ENCODE measurements at regions not wholly inside any gene's neighbourhood (a gene's known extent, or its start where the extent isn't known, plus 50 kb on each side); places are given as distances from the start of the nearest gene placed in this dataset.
"Not testable (repeated sequence)": the region's sequence is repeated elsewhere in the genome, so short reads cannot be mapped to it uniquely, and the experiment has no call there.

DNA sequence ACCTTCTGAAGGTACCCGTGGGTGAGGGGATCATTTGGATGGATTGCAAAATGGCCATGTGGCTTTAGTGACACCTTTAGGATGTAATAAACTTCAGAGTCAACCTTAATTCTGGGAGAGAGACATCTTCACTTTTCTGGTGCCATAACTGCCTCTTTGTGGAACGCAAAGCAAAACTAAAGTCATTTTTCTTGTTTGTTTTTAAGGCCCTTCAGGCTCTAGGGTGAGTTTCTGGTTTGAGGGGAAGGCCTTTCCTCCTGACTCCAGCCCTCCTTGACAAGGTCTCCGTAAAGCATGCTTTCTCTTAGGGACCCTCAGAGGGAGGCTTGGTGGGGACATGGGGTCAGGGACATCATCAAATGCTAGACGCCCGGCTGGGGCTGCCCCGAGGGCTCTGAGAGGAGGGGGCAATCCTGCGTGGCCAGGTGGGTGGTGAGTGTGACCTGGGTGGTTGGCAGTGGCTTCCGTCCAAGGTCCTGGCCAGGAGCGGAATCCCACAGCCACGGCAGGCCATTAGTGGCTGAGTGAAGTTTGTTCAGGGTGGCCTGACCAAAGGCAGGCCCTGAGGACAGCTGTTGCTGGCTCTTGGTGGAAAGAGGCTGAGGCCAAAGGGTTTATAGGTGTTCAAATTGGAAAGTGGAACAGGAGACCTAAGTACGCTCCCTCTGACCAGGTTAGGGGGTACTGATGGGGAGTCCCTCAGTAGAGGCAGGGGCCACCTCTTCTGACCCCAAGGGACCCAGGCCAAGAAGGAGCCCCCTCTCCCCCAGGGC lies 112.2 kb downstream of the METRNL start:
- TF ChIP-seq, protein P1, sequence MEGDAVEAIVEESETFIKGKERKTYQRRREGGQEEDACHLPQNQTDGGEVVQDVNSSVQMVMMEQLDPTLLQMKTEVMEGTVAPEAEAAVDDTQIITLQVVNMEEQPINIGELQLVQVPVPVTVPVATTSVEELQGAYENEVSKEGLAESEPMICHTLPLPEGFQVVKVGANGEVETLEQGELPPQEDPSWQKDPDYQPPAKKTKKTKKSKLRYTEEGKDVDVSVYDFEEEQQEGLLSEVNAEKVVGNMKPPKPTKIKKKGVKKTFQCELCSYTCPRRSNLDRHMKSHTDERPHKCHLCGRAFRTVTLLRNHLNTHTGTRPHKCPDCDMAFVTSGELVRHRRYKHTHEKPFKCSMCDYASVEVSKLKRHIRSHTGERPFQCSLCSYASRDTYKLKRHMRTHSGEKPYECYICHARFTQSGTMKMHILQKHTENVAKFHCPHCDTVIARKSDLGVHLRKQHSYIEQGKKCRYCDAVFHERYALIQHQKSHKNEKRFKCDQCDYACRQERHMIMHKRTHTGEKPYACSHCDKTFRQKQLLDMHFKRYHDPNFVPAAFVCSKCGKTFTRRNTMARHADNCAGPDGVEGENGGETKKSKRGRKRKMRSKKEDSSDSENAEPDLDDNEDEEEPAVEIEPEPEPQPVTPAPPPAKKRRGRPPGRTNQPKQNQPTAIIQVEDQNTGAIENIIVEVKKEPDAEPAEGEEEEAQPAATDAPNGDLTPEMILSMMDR (IDR thresholded peaks at IDR 0.05; ENCODE audit: borderline replicate concordance, insufficient read depth, low read depth, low read length) = no peak
- H3K4me3 ChIP-seq (ENCODE audit: low read depth, low read length) = no peak overlapping the region

DNA sequence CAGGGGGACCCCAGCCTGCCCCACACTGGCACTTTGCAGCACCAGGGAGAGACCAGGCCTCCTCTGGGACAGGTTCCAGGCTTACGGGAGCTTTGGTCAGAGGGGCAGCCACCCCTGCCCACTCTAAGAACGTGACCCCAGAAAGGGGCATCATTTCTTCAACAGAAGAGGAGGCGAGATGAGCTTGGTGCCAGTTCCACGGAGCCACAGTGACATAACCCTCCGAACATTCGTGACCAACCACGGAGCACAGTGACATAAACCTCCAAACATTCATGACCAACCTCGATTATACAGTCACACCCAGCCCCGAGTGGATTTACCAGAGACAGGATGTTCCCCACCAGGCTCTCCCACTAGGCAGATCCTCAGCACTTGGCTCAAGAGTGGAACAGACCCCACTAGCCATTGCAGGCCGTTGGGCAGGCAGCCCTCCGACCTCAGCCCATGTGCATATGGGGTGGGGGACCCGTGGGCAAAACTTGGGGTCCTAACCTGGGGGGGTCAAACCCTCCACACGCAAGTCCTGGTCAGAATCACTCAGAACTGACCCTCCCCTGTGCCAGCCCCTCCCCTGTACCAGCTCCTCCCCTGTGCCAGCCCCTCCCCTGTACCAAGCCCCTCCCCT lies 112.9 kb downstream of the METRNL start:
- TF ChIP-seq, protein P1 (IDR thresholded peaks at IDR 0.05; ENCODE audit: borderline replicate concordance, insufficient read depth, low read depth, low read length) = no peak
- no peak overlapping the region for H3K4me3 ChIP-seq (ENCODE audit: low read depth, low read length)

DNA sequence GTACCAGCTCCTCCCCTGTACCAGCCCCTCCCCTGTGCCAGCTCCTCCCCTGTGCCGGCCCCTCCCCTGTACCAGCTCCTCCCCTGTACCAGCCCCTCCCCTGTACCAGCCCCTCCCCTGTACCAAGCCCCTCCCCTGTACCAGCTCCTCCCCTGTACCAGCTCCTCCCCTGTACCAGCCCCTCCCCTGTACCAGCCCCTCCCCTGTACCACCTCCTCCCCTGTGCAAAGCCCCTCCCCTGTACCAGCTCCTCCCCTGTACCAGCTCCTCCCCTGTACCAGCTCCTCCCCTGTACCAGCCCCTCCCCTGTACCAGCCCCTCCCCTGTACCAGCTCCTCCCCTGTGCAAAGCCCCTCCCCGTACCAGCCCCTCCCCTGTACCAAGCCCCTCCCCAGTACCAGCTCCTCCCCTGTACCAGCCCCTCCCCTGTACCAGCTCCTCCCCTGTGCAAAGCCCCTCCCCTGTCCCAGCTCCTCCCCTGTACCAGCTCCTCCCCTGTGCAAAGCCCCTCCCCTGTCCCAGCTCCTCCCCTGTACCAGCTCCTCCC lies 113.5 kb downstream of the METRNL start:
- H3K4me3 ChIP-seq (ENCODE audit: low read depth, low read length) = not testable (repeated sequence)

DNA sequence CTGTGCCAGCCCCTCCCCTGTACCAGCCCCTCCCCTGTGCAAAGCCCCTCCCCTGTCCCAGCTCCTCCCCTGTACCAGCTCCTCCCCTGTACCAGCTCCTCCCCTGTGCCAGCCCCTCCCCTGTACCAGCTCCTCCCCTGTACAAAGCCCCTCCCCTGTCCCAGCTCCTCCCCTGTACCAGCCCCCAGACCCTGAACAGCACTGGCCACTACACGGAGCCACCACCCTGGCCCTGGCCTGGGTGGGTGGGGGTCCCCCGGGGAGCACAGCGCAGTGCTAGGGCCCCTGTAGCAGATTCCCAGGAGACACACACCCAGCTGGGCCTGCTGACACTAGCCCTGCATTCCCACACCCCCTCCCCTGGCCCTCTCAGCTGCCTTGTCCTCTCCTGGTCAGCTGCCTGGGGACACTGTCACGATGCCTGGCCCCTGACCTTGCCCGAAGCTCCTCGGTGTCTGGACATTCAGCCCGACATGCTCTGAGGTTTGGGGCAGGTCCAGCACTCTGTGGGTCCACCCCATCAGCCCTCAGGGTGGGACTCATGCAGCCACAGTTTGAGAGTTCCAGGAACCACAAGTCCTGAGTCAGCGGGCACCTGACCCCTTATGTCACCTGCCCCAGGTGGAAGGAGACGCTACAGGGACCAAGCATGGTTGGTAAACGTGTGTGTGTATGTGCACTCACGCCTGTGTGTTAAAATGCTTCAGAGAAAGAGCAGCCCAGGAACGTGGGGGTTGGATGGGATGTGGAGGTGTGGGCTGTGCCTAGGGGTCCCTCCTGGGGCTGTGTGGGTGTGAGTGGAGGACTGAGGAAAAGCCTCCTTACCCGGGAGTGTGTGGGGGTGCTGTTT lies 114.2 kb downstream of the METRNL start:
- H3K4me3 ChIP-seq (ENCODE audit: low read depth, low read length) = no peak overlapping the region
- TF ChIP-seq, protein P1 (IDR thresholded peaks at IDR 0.05; ENCODE audit: borderline replicate concordance, insufficient read depth, low read depth, low read length) = no peak

DNA sequence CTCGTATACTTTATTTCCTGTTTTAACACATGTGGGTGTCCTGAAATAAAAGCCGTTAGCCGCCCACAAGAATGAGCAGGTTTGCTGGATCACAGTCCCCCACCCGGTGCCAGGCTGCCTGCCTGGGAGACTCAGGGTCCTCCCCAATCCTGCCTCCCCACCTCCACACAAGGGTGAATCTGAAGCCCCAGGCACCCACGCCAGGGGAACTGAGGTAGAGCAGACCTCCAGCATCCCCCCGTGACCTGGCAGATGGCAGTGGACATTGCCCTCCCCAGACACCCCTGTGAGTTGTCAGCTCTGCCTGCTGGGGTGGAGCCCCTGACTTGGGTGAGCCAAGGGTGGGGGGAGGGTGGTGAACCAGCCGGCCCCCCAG lies 114.8 kb downstream of the METRNL start:
- no peak overlapping the region for H3K4me3 ChIP-seq (ENCODE audit: low read depth, low read length)
- TF ChIP-seq, protein P1 (IDR thresholded peaks at IDR 0.05; ENCODE audit: borderline replicate concordance, insufficient read depth, low read depth, low read length) = no peak

DNA sequence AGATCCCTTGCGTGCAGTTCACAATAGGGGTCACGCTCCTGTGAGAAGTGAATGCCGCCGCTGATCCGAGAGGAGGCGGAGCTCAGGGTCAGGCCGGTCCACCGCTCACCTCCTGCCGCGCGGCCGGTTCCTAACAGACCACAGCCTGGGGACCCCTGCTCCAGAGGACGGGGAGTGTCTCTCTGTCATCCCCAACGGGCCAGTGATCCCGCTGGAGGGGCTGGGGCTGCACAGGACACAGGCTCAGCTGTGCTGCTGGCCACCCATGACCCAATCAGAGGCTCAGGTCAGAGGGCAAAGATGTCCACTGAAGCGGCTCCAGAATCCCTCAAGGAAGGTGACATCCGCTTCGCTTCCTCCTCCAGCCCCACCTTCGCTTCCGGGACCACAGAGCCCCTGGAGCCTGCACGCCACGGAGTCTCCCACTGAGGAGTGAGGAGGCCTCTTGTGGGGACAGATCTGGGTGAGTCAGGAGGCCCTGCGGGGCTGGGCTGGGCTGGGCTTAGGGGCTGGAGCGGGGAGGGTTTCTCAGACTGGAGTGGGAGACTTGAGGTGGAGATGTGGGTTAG lies 115.4 kb downstream of the METRNL start:
- TF ChIP-seq, protein P1 (IDR thresholded peaks at IDR 0.05; ENCODE audit: borderline replicate concordance, insufficient read depth, low read depth, low read length) = no peak
- no peak overlapping the region for H3K4me3 ChIP-seq (ENCODE audit: low read depth, low read length)
